ENCODE measurements at regions not wholly inside any gene's neighbourhood (a gene's known extent, or its start where the extent isn't known, plus 50 kb on each side); places are given as distances from the start of the nearest gene placed in this dataset.

GRCh38 chr3:78023257-78023656, 983.4 kb downstream of the ROBO2 start:
- Histone ChIP-seq H3K36me3 (no peaks in the 10 kb centered on the region), H3K27ac (no peak overlapping the region), H3K27me3 (ENCODE audit: insufficient read depth, low read depth, severe bottlenecking) (no peaks in the 10 kb centered on the region), H3K9me3 (ENCODE audit: severe bottlenecking) (no peaks in the 10 kb centered on the region), H3K4me3 (ENCODE audit: low read depth, low read length) (no peak overlapping the region)
- DNase-seq: no peak
- TF ChIP-seq, protein P1, sequence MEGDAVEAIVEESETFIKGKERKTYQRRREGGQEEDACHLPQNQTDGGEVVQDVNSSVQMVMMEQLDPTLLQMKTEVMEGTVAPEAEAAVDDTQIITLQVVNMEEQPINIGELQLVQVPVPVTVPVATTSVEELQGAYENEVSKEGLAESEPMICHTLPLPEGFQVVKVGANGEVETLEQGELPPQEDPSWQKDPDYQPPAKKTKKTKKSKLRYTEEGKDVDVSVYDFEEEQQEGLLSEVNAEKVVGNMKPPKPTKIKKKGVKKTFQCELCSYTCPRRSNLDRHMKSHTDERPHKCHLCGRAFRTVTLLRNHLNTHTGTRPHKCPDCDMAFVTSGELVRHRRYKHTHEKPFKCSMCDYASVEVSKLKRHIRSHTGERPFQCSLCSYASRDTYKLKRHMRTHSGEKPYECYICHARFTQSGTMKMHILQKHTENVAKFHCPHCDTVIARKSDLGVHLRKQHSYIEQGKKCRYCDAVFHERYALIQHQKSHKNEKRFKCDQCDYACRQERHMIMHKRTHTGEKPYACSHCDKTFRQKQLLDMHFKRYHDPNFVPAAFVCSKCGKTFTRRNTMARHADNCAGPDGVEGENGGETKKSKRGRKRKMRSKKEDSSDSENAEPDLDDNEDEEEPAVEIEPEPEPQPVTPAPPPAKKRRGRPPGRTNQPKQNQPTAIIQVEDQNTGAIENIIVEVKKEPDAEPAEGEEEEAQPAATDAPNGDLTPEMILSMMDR (IDR thresholded peaks at IDR 0.05; ENCODE audit: low read depth, low read length): no peak

DNA sequence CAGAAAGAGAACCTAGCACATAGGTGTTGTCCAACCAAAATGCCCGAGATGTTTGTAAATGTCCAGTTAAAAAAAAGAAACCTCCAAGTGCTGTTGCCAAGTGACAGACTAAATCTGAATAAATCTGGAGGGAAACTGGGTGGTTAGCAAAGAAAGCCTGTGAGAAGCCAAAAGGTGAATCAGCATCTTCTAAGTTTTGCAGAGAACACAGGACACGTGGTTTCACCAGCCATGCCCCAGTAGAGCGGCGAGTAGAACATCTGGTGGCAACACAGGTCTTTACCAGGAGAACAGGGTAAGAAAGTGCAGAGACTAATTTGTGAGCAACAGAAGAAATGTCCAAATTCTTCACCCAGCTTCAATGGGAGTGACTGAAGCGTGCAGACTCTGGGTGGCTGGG, 986.0 kb downstream of the ROBO2 start:
- no peaks in the 10 kb centered on the region for H3K36me3 ChIP-seq
- no peak overlapping the region for H3K4me3 ChIP-seq (ENCODE audit: low read depth, low read length)
- TF ChIP-seq, protein P1 (IDR thresholded peaks at IDR 0.05; ENCODE audit: low read depth, low read length): no peak
- H3K9me3 ChIP-seq (ENCODE audit: severe bottlenecking): no peaks in the 10 kb centered on the region
- H3K27me3 ChIP-seq (ENCODE audit: insufficient read depth, low read depth, severe bottlenecking): no peaks in the 10 kb centered on the region
- H3K27ac ChIP-seq: no peak overlapping the region
- DNase-seq: no peak

- TF ChIP-seq, protein P1 (IDR thresholded peaks at IDR 0.05; ENCODE audit: low read depth, low read length): no peak
- no peaks in the 10 kb centered on the region for H3K9me3 ChIP-seq (ENCODE audit: severe bottlenecking)
- no peaks in the 10 kb centered on the region for H3K27me3 ChIP-seq (ENCODE audit: insufficient read depth, low read depth, severe bottlenecking)
- no peak overlapping the region for H3K27ac ChIP-seq
- no peaks in the 10 kb centered on the region for H3K36me3 ChIP-seq
- H3K4me3 ChIP-seq (ENCODE audit: low read depth, low read length): no peak overlapping the region
- no peak for DNase-seq
Observed at GRCh38 chr3:78026318-78026828, 986.5 kb downstream of the ROBO2 start.

DNA sequence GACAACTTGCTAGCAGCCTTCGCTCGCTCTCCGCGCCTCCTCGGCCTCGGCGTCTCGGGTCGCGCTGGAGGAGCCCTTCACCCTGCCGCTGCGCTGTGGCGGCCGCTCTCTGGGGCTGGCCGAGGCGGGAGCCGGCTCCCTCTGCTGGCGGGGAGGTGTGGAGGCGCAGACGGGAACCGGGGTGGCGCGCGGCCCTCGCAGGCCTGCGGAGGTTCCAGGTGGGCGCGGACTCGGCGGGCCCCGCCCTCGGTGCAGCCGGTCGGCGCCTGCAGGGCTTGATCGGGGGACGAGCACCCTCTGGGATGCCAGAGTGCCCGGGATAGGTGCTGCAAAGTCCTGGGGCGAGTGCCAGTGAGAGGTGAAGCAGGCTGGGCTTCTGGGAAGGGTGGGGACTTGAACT, 989.9 kb downstream of the ROBO2 start:
- TF ChIP-seq, protein P1 (IDR thresholded peaks at IDR 0.05; ENCODE audit: low read depth, low read length): no peak
- Histone ChIP-seq H3K9me3 (ENCODE audit: severe bottlenecking) (no peaks in the 10 kb centered on the region), H3K36me3 (no peaks in the 10 kb centered on the region), H3K4me3 (ENCODE audit: low read depth, low read length) (no peak overlapping the region), H3K27me3 (ENCODE audit: insufficient read depth, low read depth, severe bottlenecking) (no peaks in the 10 kb centered on the region), H3K27ac (no peak overlapping the region)
- no peak for DNase-seq

DNA sequence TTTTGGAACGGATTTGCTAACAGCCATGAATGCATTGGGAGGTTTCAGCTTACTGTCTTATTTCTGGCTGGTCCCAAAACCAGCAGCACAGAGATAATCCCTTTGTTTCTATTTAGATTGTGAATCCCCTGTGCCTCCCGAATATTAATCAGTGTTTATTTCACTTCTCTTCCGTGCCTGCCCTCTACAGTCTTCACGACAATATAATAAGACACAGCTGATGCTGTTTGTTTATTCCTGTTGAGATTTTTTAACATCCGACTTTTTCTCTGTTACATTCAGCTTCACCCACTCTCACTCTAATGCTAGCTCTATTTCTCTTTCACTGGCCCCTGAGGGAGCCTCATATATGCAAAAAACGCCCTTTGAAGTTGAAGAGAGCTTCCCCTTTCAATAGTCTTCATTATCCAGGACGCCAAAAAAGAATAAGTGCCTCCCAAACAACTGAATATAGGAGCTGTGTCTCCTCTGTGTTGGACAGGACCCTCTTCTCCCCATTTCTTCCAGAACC, 995.3 kb downstream of the ROBO2 start:
- DNase-seq: no peak
- Histone ChIP-seq H3K4me3 (ENCODE audit: low read depth, low read length) (no peak overlapping the region), H3K27ac (no peak overlapping the region), H3K27me3 (ENCODE audit: insufficient read depth, low read depth, severe bottlenecking) (no peaks in the 10 kb centered on the region), H3K36me3 (no peaks in the 10 kb centered on the region), H3K9me3 (ENCODE audit: severe bottlenecking) (no peaks in the 10 kb centered on the region)
- TF ChIP-seq, protein P1 (IDR thresholded peaks at IDR 0.05; ENCODE audit: low read depth, low read length): no peak

DNA sequence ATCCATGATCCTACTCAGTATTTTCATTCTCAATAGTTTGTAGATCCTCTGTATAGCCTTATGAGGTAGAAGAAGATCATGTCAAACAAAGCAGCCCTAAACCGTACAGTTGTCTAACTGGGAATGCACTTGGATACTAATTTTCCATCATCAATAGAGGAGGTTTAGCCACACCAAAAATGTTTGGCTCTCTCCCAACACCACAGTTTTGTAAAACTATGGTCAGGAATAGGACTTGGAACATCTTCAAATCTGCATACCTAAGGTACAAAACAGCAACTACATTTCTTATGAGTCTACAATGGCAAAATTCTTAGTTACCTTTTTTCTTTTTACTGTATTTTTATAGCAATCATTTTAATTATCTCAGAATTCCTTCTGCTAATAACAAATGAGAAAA, 1001.6 kb downstream of the ROBO2 start:
- H3K27ac ChIP-seq: no peak overlapping the region
- H3K9me3 ChIP-seq (ENCODE audit: severe bottlenecking): no peaks in the 10 kb centered on the region
- no peaks in the 10 kb centered on the region for H3K36me3 ChIP-seq
- DNase-seq: no peak
- TF ChIP-seq, protein P1 (IDR thresholded peaks at IDR 0.05; ENCODE audit: low read depth, low read length): no peak
- no peak overlapping the region for H3K4me3 ChIP-seq (ENCODE audit: low read depth, low read length)
- no peaks in the 10 kb centered on the region for H3K27me3 ChIP-seq (ENCODE audit: insufficient read depth, low read depth, severe bottlenecking)
